ENCODE measurements at regions not wholly inside any gene's neighbourhood (a gene's known extent, or its start where the extent isn't known, plus 50 kb on each side); places are given as distances from the start of the nearest gene placed in this dataset.
"Not testable (repeated sequence)": the region's sequence is repeated elsewhere in the genome, so short reads cannot be mapped to it uniquely, and the experiment has no call there.

DNA sequence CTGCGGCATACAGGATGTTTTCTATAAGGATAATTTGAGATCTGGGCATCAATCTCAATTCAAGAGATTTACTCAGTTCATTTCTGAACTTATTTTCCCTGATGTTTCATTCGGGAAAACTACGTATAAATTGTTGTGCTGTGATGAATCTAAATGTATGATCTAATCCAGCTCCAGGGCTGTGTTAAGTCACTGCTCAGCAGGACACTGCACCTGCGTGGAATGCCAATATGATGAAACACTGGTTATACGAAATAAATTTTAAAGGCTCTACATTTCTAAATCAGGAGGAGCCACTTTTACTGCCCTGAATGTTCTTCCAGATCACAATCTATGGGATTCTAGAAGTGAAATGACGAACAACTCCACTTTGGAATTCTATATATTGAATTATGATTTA, 259.0 kb downstream of the HNMT start:
- DNase-seq: no peak

DNA sequence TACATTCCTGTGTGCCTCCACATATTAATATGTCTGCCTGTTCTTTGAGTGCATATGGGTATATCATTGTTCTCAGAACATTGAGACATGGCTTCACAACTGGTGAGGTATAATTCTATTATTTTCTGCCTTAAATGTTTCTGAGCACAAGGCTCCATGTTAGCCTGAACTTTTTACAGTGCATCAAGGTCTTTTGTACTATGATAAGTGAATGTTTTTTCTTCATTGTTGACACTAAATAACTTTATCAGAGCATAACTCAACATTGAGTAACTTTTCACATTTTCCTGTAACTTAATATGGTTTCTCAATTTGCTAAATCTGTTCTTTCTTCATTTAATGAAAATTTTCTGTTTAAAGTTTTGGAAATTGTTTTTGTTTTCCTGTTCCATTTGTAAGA, 262.9 kb downstream of the HNMT start:
- DNase-seq: no peak

DNA sequence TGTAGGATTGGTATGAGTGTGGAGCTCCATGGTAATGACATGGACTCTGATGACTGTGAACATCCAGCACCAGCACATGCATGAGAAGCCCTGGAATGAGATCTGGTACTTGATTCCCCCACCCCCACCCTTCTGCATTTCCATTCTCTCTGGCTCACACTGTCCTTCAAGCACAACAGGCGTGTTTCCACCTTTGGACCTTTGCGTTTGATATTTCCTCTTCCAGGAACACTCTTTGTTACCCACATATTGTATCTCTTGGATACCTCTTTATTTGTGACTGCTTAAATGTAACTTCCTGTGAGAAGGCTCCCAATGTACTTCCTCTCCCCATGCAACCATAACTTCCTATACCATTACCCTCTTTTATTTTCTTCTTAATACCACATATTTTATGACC, 263.8 kb downstream of the HNMT start:
- no peak for DNase-seq

DNA sequence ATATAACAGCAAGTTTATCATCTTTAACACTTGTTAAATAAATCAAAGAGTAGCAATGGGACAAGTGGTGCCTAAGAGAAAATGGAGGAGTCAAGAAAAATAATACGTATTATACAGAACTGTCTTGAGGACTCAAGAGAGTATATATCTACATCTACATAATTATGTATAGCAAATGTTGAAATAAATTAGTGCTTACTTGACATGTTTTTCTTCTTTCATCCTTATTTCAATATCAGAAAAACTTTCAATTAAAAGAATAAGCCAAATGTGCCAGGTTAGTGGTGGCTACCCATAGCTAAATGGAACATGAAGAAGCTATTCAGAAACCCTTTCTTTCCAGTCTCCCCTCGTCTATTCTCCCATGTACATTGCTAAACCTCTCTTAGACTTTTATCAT, 267.3 kb upstream of the SPOPL start:
- DNase-seq: no peak

DNA sequence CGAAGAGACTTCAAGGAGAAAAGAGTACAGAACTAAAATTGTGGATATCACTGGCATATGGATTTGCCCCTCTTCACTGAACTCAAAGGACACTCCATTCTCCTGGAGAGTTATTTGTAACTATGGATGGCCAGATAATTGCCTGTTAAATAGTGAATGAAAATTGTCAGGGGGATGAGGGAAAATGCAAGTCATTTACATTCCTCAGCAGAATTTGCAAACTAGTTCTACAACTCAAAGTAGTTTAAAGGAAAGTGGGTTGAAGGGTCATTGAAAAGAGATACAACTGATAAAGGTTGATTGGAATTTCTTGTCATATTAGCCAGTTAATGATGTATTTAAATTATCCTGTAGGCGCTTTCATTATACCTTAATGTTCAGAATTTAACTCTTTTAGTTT, 266.5 kb upstream of the SPOPL start:
- DNase-seq: no peak

DNA sequence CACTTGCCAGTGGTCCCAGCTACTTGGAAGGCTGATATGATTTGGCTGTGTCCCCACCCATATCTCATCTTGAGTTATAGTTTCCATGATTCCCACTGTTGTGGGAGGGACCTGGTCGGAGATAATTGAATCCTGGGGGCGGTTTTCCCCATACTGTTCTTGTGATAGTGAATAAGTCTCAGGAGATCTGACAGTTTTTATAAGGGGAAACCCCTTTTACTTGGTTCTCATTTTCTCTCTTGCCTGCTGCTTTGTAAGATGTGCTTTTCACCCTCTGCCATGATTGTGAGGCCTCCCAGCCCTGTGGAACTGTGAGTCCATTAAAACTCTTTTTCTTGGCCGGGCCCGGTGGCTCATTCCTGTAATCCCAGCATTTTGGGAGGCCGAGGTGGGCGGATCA, 265.4 kb upstream of the SPOPL start:
- no peak for DNase-seq

DNA sequence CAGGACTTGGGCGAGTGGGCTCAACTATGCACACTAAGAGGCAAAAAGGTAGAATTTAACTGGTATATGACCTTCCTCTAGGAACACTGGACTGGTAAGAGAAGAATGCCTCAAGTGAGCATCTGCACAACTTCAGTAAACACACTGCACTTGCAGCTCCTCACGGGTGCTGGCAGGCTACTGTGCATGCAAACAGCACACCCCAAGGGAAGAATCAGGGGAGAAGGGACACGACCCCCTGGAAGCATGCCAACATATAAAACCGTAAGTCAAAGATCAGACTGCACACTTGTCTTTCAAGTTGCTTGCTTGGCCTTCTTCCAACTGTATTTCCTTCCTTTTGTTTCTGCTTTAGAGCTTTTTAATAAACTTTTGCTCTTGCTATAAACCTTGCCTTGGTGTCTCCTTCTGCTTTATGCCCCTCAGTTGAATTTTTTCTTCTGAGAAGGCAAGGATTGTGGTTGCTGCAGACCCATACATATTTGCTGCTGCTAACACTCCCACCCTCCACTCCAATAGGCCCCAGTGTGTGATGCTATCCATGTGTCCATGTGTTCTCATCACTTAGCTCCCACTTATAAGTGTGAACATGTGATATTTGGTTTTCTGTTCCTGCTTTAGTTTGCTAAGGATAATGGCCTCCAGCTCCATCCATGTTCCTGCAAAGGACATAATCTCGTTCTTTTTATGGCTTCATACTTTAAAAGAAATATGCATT, 263.7 kb upstream of the SPOPL start:
- no peak for DNase-seq

DNA sequence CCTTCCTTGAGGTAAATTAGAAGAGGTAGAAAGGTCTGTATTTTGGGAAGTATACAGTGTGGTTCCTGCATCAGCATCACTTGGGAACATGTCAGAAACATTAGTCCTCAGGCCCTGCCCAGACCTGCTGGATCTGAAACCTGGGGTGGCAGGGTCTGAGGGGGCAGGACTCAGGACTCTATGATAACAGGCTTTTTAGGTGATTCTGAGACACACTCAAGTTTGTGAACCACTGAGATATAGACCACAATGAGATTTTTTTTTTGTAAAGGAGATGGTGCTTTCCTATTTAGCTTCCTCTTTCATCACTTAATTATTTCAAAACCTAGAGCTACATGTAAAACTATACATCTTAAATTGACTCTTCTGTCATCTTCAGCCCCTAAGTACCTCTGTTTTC, 262.7 kb upstream of the SPOPL start:
- no peak for DNase-seq

DNA sequence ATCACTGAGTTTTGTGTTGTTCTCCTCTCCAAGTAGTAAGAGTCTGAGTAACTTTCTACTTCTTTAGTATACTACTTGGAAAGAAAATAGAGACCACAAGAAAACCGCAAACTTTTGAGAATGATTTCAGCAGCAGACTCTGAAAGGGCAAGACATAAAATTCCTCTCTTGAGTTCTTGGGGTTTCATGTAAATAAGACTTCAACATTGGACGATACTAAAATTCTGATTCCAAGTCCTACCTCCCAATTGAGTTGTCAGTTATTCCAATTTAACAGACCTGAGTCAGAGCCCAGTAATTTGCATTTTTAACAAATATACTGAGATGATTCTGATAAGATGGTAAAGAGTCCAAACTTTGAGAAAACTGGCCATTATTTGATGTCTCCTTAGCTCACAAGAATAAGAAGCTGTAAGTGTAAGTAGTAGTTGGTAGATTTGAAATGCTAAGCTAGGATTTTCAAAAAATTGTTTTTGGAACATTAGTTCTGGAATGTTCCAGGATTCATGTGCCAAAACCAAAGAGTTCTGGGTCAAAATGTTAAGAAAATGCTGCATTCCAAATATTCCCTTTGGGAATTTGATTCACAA, 261.6 kb upstream of the SPOPL start:
- DNase-seq: no peak

DNA sequence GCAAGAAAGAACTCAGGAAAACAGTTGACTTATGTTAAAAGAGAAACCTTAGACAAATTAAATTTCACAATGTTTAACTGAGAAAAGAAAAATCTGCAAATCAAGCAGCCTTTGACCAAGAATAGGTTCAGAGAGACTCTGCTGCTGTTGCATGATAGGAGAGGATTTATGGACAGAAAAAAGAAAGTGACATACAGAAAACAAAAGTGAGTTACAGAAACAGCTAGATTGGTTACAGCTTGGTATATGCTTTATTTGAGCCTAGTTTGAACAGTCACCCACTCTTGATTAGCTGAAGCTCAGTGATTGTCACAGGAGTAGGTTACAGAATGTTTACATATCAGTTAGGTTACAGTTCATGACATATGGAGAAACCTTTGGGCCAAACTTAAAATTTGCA, 258.2 kb upstream of the SPOPL start:
- DNase-seq: no peak

DNA sequence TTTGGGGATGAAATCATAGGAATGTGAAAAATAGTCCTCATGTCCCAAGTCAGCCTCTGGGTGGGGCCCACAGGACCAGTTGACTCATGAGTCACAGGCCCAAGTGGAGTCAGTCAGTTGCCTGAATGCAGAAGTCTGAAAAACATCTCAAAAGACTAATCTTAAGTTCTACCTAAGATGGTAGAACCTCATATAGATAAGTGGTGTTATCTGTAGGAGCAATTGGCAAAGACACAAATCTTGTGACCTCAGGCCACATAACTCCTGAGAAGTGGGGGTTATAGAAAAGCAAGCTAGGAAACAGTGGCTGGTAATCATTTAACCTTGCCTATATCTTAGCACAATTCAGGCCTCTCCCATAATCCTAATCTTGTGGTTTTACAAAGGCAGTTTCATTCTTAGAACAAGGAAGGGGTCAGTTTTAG, 257.1 kb upstream of the SPOPL start:
- no peak for DNase-seq

DNA sequence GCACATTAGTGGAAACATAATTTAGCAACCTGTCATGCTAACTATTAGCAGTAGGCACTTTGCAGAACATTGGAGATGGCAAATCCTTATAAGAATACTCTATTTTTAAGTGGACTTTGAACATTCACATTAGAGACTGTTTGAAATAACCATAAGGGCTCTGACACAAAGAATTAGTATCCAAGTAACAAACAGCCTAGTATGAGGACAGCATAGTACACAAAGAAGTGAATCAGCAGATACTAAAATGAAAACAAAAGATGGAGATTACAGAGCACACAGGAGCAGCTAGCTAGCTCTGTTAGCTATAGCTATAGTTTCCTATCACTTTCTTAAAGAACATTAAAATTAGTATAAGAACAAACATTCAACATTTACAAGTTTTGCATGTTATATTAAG, 256.3 kb upstream of the SPOPL start:
- no peak for DNase-seq

DNA sequence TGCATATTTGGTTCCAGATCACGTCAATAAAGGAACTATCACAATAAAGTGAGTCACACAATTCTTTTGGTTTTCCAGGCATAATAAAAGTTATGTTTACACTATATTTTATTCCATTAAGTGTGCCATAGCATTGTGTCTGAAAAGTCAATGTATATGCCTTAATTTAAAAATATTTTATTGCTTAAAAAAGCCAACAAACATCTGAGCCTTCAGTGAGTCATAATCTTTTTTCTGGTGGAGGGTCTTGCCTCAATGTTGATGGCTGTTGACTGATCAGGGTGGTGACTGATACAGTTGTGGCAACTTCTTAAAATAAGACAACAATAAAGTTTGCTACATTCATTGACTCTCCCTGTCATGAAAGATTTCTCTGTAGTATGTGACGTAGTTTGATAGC, 254.3 kb upstream of the SPOPL start:
- DNase-seq: no peak

DNA sequence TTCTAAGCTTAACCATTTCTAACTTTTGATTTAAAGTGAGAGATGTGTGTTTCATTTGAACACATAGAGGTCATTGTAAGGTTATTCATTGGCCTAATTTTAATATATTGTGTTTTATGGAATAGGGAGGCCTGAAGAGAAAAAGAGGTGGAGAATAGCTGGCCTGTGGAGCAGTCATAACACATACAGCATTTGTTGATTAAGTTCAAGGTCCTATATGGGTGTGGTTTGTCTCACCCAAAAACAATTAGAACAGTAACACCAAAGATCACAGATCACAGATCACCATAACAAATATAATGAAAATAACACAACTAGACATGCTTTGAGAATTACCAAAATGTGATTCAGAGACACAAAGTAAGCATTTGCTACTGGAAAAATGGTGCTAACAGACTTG, 252.4 kb upstream of the SPOPL start:
- DNase-seq: no peak

DNA sequence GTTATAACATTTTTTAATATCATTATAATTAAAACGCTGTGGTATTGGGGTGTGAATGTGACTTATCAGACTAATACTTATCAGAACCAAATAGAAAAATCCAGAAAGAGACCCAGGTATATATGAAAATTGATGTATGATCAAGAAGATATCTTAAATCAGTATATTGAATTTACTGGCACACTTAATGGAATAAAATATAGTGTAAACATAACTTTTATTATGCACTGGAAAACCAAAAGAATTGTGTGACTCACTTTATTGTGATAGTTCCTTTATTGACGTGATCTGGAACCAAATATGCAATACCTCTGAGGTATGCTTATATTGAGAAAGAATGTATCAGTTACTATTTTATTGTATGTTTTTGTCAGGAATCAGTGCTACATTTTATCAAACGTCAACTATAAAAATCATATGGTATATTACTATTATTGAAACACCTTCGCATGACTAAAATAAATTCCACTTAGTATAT, 250.7 kb upstream of the SPOPL start:
- DNase-seq: not testable (repeated sequence)

DNA sequence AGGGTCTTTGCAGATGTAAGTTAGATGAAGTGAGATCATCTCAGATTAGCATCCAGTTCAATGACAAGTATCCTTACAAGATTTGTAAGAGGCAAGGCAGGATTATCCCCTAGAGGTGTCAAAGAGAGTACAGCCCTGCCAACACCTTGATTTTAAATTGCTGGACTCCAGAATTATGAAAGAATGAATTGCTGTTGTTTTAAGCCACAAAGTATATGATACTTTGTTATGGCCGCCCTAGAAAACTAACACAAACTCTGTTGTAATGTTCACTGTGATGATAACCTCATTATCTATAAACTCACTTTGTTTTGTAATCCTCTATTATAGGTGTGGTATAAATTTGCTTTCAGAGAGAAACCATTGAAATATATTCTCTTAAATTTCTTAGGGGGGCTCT, 249.0 kb upstream of the SPOPL start:
- no peak for DNase-seq

DNA sequence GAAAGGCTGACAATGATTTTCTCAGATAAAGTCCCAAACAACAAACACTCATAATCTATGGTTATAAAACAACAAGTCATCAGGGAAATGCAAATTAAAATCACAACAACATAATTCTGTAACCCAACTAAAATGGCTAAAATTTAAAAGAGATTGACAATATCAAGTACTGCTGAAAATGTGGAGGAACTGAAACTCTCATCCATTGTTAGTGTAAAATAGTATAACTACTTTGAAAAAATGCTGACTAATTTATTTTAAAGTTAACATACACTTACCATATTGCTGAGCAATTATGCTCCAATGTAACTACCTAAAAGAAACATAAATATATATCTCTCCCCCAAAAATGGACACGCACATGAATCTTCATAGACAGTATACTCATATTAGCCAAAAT, 245.9 kb upstream of the SPOPL start:
- no peak for DNase-seq

DNA sequence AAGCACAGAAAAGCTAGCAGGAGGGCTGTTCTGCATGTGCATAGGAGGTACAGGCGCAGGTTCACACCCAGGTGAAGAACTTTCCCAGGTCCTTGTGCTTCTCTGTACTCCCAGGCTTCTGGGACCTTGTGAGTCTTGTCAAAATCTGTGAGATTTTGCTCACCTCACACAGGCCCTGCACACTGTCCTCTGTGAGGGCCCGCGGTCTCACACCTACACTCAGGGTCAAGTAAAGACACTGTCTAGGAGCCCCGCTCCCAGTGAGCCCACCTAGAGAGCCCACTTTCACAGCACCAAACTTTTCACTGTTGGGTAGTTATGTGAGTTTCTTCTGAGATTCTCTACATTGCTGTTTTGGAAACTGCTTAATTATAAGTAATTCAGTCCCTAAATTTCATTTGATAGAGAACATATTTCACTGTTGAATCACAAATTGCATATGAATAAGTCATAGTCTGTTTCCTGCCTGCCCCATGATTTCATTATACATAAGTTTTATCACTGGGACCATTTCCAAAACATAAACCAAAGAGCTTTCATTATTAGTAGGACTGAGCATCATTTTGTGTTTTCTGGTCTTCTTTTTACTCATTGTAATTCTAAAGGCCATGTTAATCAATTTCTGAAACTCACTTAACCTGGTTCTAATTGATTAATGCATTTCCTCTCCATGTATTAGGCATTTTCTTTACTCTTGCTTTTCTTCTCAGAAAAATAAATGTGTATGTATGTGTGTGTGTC, 234.2 kb upstream of the SPOPL start:
- no peak for DNase-seq

DNA sequence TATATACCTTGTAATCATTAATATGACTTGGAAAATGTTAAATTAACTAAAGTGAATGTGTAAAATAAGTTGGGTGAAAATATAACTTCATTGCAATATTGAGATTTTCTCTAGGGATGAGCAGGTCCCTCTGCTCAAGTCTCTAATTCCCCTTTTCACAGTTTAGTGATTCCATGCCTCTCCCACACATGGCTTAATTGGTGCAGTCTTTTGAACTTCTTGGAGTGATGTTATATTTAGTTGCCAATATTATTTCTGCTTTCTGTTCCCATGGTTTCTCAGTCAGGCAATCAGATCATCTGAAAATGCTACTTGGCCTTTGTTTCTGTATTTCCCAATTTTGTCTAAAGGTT, 233.7 kb upstream of the SPOPL start:
- DNase-seq: no peak

DNA sequence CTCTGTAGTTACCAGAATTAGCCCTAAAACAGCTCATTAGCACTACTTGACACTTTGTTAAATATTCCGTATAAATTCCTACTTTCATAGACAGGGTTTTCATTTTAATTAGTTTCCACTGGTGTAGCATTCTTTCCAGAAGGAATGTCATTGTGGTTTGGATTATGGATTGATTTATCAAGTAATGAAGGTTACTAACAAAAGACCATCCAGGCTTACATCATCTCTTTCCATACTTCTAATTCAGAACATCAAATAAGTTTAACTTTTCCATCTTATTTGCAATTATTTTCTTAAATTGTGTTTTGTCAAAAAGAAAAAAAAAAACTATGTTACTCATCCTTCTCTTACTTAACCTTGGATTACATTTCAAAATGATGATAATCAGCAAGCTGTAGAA, 231.8 kb upstream of the SPOPL start:
- DNase-seq: no peak

DNA sequence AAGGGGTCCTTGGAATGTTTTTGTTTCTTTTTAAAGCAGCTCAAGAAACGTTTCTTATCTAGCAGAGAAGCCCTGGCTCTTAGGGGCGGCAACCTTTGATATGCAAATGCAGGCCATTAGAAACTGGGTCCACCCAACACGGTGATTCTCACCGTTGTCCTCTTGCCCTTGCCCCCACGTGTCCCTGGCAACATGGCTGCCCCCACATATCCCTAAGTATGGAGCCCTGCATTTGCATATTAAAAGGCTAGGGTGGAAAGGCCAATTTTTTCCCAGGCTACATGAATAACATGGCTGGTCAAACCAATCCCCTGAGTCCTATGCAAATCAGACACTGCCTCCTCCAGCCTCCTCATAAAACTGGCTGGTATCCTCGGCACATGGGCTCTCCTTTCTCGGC, 230.1 kb upstream of the SPOPL start:
- DNase-seq: no peak

DNA sequence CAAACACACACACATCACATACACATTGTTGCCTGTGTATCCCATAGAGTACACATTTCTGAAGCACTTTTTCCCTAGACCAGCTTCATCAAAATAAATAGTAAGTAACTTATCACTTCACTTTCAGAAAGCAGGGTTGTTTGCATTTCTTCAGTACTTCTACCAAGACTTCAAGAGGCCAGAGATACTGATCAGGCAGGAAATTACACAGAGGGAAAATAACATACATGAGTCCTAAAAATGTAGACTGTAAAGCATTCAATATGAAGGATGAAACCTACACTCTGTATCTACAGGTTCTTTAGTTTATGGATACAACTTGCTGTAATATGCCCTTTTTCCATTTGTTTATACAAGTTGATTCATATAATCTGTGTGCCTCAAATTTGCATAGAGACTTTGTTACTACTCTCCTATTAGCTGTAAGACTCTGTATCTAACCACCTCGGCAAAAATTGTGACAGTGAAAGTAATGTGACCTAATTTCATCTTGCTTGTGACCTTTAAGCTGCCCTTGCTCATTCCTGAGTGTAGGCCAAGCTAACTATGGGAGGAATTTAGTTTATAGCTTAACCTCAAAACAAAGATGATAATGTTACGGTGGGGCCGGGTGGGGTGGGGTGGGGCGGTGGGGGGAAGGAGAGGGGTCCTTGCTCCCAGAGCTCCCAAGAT, 228.9 kb upstream of the SPOPL start:
- no peak for DNase-seq

DNA sequence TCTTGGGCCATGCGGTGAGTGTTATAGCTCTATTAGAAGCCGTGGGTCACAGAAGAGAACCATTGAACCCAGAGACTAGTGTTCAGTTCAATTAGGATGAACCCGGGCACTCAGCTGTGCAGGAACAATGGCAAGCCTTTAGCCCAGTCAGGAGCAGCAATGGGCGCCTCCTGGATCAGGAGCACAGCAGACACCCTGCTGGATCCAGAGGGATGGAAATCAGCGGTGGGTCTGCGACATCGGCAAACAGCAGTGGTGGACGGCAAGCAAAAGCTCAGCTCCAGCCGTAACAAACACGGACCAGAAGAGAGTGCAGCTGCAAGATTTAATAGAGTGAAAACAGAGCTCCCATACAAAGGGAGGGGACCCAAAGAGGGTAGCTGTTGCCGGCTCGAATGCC, 228.3 kb upstream of the SPOPL start:
- not testable (repeated sequence) for DNase-seq

Measured in CD4-positive, alpha-beta T cell treated with Interferon alpha-2 for 1 hour (primary cell).